ENCODE measurements at regions not wholly inside any gene's neighbourhood (a gene's known extent, or its start where the extent isn't known, plus 50 kb on each side); places are given as distances from the start of the nearest gene placed in this dataset.

DNA sequence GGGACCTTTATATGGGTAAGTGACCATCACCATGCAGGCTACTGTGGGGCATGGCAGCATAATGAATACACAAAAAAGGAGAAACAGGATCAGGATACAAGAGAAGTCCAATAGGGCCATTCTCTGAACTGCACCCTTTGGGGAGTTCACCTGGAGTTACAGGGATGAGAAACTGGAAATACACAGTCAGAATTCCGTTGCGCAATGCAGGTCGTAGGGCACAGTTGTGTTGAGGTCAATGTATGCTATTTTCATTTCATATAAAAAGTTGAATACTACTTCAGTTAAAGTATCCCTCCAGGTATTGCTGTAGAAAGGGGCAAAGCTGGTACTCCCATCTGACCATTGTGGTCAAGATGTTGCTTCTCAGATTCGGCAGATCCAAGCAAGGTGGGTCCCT lies 471.4 kb downstream of the DMRT2 start:
- Histone ChIP-seq H2AFZ (ENCODE audit: low read length) (no peak overlapping the region), H3K4me1 (ENCODE audit: insufficient read depth, low read length, severe bottlenecking) (no peaks in the 10 kb centered on the region), H4K20me1 (ENCODE audit: insufficient read depth, low read length) (no peaks in the 10 kb centered on the region), H3K4me3 (ENCODE audit: low read depth, low read length, poor library complexity, severe bottlenecking) (no peak overlapping the region), H3K4me2 (ENCODE audit: low read length) (no peak overlapping the region), H3F3A (ENCODE audit: insufficient read depth, low read length) (no peaks in the 10 kb centered on the region), H3K27ac (ENCODE audit: low read depth, low read length, poor library complexity, severe bottlenecking) (no peak overlapping the region), H3K27me3 (ENCODE audit: insufficient read depth, low read length) (no peaks in the 10 kb centered on the region), H3K79me2 (ENCODE audit: insufficient read depth, low read length) (no peaks in the 10 kb centered on the region), H3K9me2 (ENCODE audit: low read depth, low read length) (no peaks in the 10 kb centered on the region), H3K9ac (ENCODE audit: low read length) (no peak overlapping the region), H3K36me3 (ENCODE audit: insufficient read depth, low read length) (no peaks in the 10 kb centered on the region), H3K9me3 (ENCODE audit: low read length) (no peaks in the 10 kb centered on the region)
- TF ChIP-seq, protein P1, sequence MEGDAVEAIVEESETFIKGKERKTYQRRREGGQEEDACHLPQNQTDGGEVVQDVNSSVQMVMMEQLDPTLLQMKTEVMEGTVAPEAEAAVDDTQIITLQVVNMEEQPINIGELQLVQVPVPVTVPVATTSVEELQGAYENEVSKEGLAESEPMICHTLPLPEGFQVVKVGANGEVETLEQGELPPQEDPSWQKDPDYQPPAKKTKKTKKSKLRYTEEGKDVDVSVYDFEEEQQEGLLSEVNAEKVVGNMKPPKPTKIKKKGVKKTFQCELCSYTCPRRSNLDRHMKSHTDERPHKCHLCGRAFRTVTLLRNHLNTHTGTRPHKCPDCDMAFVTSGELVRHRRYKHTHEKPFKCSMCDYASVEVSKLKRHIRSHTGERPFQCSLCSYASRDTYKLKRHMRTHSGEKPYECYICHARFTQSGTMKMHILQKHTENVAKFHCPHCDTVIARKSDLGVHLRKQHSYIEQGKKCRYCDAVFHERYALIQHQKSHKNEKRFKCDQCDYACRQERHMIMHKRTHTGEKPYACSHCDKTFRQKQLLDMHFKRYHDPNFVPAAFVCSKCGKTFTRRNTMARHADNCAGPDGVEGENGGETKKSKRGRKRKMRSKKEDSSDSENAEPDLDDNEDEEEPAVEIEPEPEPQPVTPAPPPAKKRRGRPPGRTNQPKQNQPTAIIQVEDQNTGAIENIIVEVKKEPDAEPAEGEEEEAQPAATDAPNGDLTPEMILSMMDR (IDR thresholded peaks at IDR 0.05; ENCODE audit: low read length), result no peak
- TF ChIP-seq EZH2 (IDR thresholded peaks at IDR 0.05; ENCODE audit: borderline replicate concordance, low read length), result no peak

DNA sequence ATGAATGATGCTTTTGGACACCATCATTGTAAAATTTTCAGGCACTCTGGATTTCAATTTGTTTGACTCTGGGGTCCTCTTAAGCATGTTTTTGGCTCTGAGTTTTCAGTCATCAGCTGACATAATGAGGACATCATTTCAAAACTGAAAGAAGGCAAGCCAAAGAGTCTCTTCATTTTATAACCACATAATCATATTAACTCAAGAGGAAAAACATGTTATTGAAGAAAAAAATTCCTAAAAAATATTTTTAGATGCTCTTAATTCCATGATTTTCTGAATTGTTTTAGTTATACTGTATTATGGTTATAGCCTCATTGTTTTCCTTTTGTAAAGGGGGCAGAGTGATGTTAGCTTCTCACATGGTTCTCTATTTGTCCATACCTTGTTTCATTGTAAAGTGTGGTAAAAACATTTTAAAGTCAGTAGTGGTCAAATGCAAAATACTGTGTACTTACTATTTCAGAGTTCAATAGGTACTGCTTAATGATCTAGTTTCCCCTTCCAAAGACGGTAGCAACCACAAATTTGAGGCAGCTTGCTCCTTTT lies 472.1 kb downstream of the DMRT2 start:
- no peaks in the 10 kb centered on the region for H3K9me2 ChIP-seq (ENCODE audit: low read depth, low read length)
- TF ChIP-seq, protein P1 (IDR thresholded peaks at IDR 0.05; ENCODE audit: low read length), result no peak
- TF ChIP-seq EZH2 (IDR thresholded peaks at IDR 0.05; ENCODE audit: borderline replicate concordance, low read length), result no peak
- H3K4me2 ChIP-seq (ENCODE audit: low read length), result no peak overlapping the region
- H3K79me2 ChIP-seq (ENCODE audit: insufficient read depth, low read length), result no peaks in the 10 kb centered on the region
- H3F3A ChIP-seq (ENCODE audit: insufficient read depth, low read length), result no peaks in the 10 kb centered on the region
- H3K36me3 ChIP-seq (ENCODE audit: insufficient read depth, low read length), result no peaks in the 10 kb centered on the region
- no peaks in the 10 kb centered on the region for H3K9me3 ChIP-seq (ENCODE audit: low read length)
- no peaks in the 10 kb centered on the region for H3K27me3 ChIP-seq (ENCODE audit: insufficient read depth, low read length)
- no peaks in the 10 kb centered on the region for H3K4me1 ChIP-seq (ENCODE audit: insufficient read depth, low read length, severe bottlenecking)
- H4K20me1 ChIP-seq (ENCODE audit: insufficient read depth, low read length), result no peaks in the 10 kb centered on the region
- H3K4me3 ChIP-seq (ENCODE audit: low read depth, low read length, poor library complexity, severe bottlenecking), result no peak overlapping the region
- H3K27ac ChIP-seq (ENCODE audit: low read depth, low read length, poor library complexity, severe bottlenecking), result no peak overlapping the region
- H2AFZ ChIP-seq (ENCODE audit: low read length), result no peak overlapping the region
- no peak overlapping the region for H3K9ac ChIP-seq (ENCODE audit: low read length)

DNA sequence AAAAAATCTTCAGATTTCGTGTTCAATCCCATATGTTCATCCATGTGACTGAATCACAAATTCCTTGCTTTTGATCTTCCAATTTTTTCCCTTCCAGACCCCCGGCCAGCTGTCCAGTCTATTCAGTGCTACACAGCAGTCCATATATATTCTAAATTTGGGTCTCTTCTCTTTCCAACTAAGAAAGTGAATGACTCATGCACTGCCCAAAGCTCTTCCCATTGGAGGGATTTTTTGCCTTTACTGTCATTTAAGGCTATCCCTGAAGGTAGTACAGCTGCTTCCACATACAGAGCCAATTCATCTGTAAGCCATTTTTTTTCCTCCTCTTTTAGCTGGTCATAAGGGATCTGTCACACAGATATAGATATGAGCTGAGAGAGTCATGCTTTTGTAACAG lies 478.3 kb downstream of the DMRT2 start:
- H2AFZ ChIP-seq (ENCODE audit: low read length), result no peak overlapping the region
- no peaks in the 10 kb centered on the region for H3K4me1 ChIP-seq (ENCODE audit: insufficient read depth, low read length, severe bottlenecking)
- H3K79me2 ChIP-seq (ENCODE audit: insufficient read depth, low read length), result no peaks in the 10 kb centered on the region
- no peak overlapping the region for H3K9ac ChIP-seq (ENCODE audit: low read length)
- no peaks in the 10 kb centered on the region for H3K36me3 ChIP-seq (ENCODE audit: insufficient read depth, low read length)
- H3K9me3 ChIP-seq (ENCODE audit: low read length), result no peaks in the 10 kb centered on the region
- no peaks in the 10 kb centered on the region for H3K27me3 ChIP-seq (ENCODE audit: insufficient read depth, low read length)
- TF ChIP-seq EZH2 (IDR thresholded peaks at IDR 0.05; ENCODE audit: borderline replicate concordance, low read length), result no peak
- TF ChIP-seq, protein P1 (IDR thresholded peaks at IDR 0.05; ENCODE audit: low read length), result no peak
- no peaks in the 10 kb centered on the region for H3F3A ChIP-seq (ENCODE audit: insufficient read depth, low read length)
- H3K27ac ChIP-seq (ENCODE audit: low read depth, low read length, poor library complexity, severe bottlenecking), result no peak overlapping the region
- H3K9me2 ChIP-seq (ENCODE audit: low read depth, low read length), result no peaks in the 10 kb centered on the region
- no peaks in the 10 kb centered on the region for H4K20me1 ChIP-seq (ENCODE audit: insufficient read depth, low read length)
- no peak overlapping the region for H3K4me2 ChIP-seq (ENCODE audit: low read length)
- H3K4me3 ChIP-seq (ENCODE audit: low read depth, low read length, poor library complexity, severe bottlenecking), result no peak overlapping the region

All from OCI-LY1 (cell line).